Breast epithelium (tissue), 3 donors: ENCODE measurements at regions not wholly inside any gene's neighbourhood (a gene's known extent, or its start where the extent isn't known, plus 50 kb on each side); places are given as distances from the start of the nearest gene placed in this dataset.

Source experiments
- CTCF ChIP-seq, 3 donors: fragments of 450-650 bp; IDR thresholded peaks; one replicate each; pipeline ENCODE4 v1.5.1; 2016 to 2017; ENCODE audit warnings: antibody characterized with exemption in 3 of 3, mild to moderate bottlenecking in 3 of 3, moderate library complexity in 3 of 3
- POLR2A ChIP-seq: fragments of 450-650 bp; IDR thresholded peaks from one replicate; pipeline ENCODE4 v1.6.1; 2016; ENCODE audit warnings: antibody characterized with exemption, mild to moderate bottlenecking, moderate library complexity
- POLR2AphosphoS5 ChIP-seq, 3 donors: sonication (generic); formaldehyde crosslinking; IDR thresholded peaks; one replicate each; pipeline ENCODE4 v1.6.1; 2017; ENCODE audit warnings: antibody characterized with exemption in 3 of 3

- no peak for TF ChIP-seq CTCF (IDR thresholded peaks at IDR 0.05)
- TF ChIP-seq POLR2A = no peak
- TF ChIP-seq POLR2AphosphoS5 (IDR thresholded peaks at IDR 0.05) = no peak
These were observed 290.4 kb upstream of the KLF6 start for GRCh38 chr10:4075443-4075842.
